ENCODE measurements at regions not wholly inside any gene's neighbourhood (a gene's known extent, or its start where the extent isn't known, plus 50 kb on each side); places are given as distances from the start of the nearest gene placed in this dataset.
"Not testable (repeated sequence)": the region's sequence is repeated elsewhere in the genome, so short reads cannot be mapped to it uniquely, and the experiment has no call there.

DNA sequence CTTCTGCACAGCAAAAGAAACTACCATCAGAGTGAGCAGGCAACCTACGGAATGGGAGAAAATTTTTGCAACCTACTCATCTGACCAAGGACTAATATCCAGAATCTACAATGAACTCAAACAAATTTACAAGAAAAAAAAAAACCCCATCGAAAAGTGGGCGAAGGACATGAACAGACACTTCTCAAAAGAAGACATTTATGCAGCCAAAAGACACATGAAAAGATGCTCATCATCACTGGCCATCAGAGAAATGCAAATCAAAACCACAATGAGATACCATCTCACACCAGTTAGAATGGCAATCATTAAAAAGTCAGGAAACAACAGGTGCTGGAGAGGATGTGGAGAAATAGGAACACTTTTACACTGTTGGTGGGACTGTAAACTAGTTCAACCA is 164.6 kb downstream of the AHSP start:
- H3K4me3 ChIP-seq (ENCODE audit: low read depth in 2 of 2, low read length in 1 of 2); H3K9ac ChIP-seq; POLR2A ChIA-PET; CTCF ChIA-PET; H2AFZ ChIP-seq (ENCODE audit: low read depth); H3K4me1 ChIP-seq (ENCODE audit: control insufficient read depth in 1 of 2, insufficient read depth in 2 of 2, low read depth in 1 of 2, low read length in 1 of 2); H3K9me2 ChIP-seq; DNase-seq; H3K79me2 ChIP-seq (ENCODE audit: insufficient read depth); H4K20me1 ChIP-seq (ENCODE audit: insufficient read depth); H3K9me3 ChIP-seq; H3K4me2 ChIP-seq; H3F3A ChIP-seq (replicated peaks; ENCODE audit: insufficient read depth); H3K27me3 ChIP-seq (ENCODE audit: insufficient read depth); H3K36me3 ChIP-seq (replicated peaks in 1 of 2; ENCODE audit: control insufficient read depth in 1 of 2, insufficient read depth in 2 of 2, low read length in 1 of 2); H3K27ac ChIP-seq (ENCODE audit: low read depth in 2 of 2, low read length in 1 of 2): not testable (repeated sequence)
- 2% methylated on average over 3 of the region's 3 CpGs for WGBS (ENCODE audit: low lambda C conversion rate)

DNA sequence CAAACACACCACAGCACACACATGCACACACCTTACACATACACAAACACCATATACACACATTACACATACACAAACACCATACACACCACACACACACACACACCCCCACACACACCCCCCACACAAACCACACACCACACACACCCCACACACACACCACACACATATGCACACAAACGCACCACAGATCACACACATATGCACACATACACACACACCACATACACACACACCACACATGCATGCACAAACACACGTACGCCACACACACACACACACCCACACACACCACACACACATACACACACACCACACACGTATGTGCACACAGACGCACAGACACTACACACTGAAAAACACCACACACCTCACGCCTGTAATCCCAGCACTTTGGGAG is 166.0 kb downstream of the AHSP start:
- POLR2A ChIA-PET = no interaction called here
- DNase-seq = no peak
- no peak overlapping the region for H3K9ac ChIP-seq
- no peaks in the 10 kb centered on the region for H3K79me2 ChIP-seq (ENCODE audit: insufficient read depth)
- 69% methylated on average over 6 of the region's 6 CpGs for WGBS (ENCODE audit: low lambda C conversion rate)
- H3K36me3 ChIP-seq (replicated peaks in 1 of 2; ENCODE audit: control insufficient read depth in 1 of 2, insufficient read depth in 2 of 2, low read length in 1 of 2) = no peaks in the 10 kb centered on the region
- no peaks in the 10 kb centered on the region for H3F3A ChIP-seq (replicated peaks; ENCODE audit: insufficient read depth)
- H3K27me3 ChIP-seq (ENCODE audit: insufficient read depth) = no peaks in the 10 kb centered on the region
- H4K20me1 ChIP-seq (ENCODE audit: insufficient read depth) = no peaks in the 10 kb centered on the region
- H2AFZ ChIP-seq (ENCODE audit: low read depth) = no peak overlapping the region
- H3K9me3 ChIP-seq = no peaks in the 10 kb centered on the region
- no peak overlapping the region for H3K27ac ChIP-seq (ENCODE audit: low read depth in 2 of 2, low read length in 1 of 2)
- CTCF ChIA-PET = no interaction called here
- H3K4me1 ChIP-seq (ENCODE audit: control insufficient read depth in 1 of 2, insufficient read depth in 2 of 2, low read depth in 1 of 2, low read length in 1 of 2) = no peaks in the 10 kb centered on the region
- TF ChIP-seq TEAD4 (IDR thresholded peaks at IDR 0.05; ENCODE audit: borderline replicate concordance, insufficient read depth) (no peak), USF1 (IDR thresholded peaks at IDR 0.05; ENCODE audit: borderline replicate concordance, low read depth) (no peak), RAD21 (IDR thresholded peaks at IDR 0.05; ENCODE audit: low read length) (no peak), MXI1 (IDR thresholded peaks at IDR 0.05; ENCODE audit: low read depth, low read length) (no peak), TAF1 (IDR thresholded peaks at IDR 0.05; ENCODE audit: borderline replicate concordance, low read depth, low read length) (no peak), FOXM1 (IDR thresholded peaks at IDR 0.05; ENCODE audit: low read depth) (no peak), FOSL2 (IDR thresholded peaks at IDR 0.05; ENCODE audit: borderline replicate concordance, low read depth) (no peak), ELF1 (IDR thresholded peaks at IDR 0.05) (no peak), POLR2AphosphoS5 (IDR thresholded peaks at IDR 0.05; ENCODE audit: low read depth, low read length) (no peak), TCF12 (IDR thresholded peaks at IDR 0.05) (no peak)
- H3K9me2 ChIP-seq = no peaks in the 10 kb centered on the region
- H3K4me3 ChIP-seq (ENCODE audit: low read depth in 2 of 2, low read length in 1 of 2) = no peak overlapping the region
- H3K4me2 ChIP-seq = no peak overlapping the region

DNA sequence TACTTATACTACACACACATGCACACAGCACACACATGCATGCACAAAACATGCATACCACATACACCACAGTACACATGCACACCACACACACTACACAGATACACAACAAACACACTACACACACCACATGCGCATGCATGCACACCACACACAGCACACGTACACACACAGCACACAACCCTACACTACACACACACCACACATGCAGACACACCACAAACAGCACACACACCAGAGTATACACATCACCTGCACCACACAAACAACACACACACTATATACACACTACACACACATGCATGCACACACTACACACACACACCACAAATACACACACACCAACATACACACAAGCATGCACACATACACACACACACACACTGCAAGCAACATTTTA is 166.8 kb downstream of the AHSP start:
- CTCF ChIA-PET = no interaction called here

More for the DNA sequence above, 166.8 kb downstream of the AHSP start:
- H2AFZ ChIP-seq (ENCODE audit: low read depth) = no peak overlapping the region
- no peak overlapping the region for H3K4me2 ChIP-seq
- no peaks in the 10 kb centered on the region for H3K27me3 ChIP-seq (ENCODE audit: insufficient read depth)
- no peak for DNase-seq
- POLR2A ChIA-PET = no interaction called here
- H3F3A ChIP-seq (replicated peaks; ENCODE audit: insufficient read depth) = no peaks in the 10 kb centered on the region
- H3K4me1 ChIP-seq (ENCODE audit: control insufficient read depth in 1 of 2, insufficient read depth in 2 of 2, low read depth in 1 of 2, low read length in 1 of 2) = no peaks in the 10 kb centered on the region
- TF ChIP-seq GABPA (IDR thresholded peaks at IDR 0.05; ENCODE audit: low read depth) = no peak
- TF ChIP-seq SMC3 (IDR thresholded peaks at IDR 0.05; ENCODE audit: low read depth, low read length) = no peak
- no peak for TF ChIP-seq SIN3A (IDR thresholded peaks at IDR 0.05; ENCODE audit: borderline replicate concordance, low read depth, low read length)
- no peak for TF ChIP-seq NRF1 (IDR thresholded peaks at IDR 0.05; ENCODE audit: low read depth, low read length)
- TF ChIP-seq USF1 (IDR thresholded peaks at IDR 0.05; ENCODE audit: borderline replicate concordance, low read depth) = no peak
- TF ChIP-seq IRF3 (IDR thresholded peaks at IDR 0.05; ENCODE audit: low read depth, low read length) = no peak
- no peak for TF ChIP-seq EP300 (IDR thresholded peaks at IDR 0.05; ENCODE audit: borderline replicate concordance in 1 of 2, low read depth in 1 of 2, low read length in 1 of 2)
- TF ChIP-seq FOXJ3 (CRISPR knock-in tag; IDR thresholded peaks at IDR 0.05) = no peak
- no peaks in the 10 kb centered on the region for H3K9me2 ChIP-seq
- no peaks in the 10 kb centered on the region for H3K36me3 ChIP-seq (replicated peaks in 1 of 2; ENCODE audit: control insufficient read depth in 1 of 2, insufficient read depth in 2 of 2, low read length in 1 of 2)
- H4K20me1 ChIP-seq (ENCODE audit: insufficient read depth) = no peaks in the 10 kb centered on the region
- H3K27ac ChIP-seq (ENCODE audit: low read depth in 2 of 2, low read length in 1 of 2) = no peak overlapping the region
- H3K79me2 ChIP-seq (ENCODE audit: insufficient read depth) = no peaks in the 10 kb centered on the region
- no peak overlapping the region for H3K9ac ChIP-seq
- H3K9me3 ChIP-seq = no peaks in the 10 kb centered on the region
- H3K4me3 ChIP-seq (ENCODE audit: low read depth in 2 of 2, low read length in 1 of 2) = no peak overlapping the region
- 55% methylated on average over 2 of the region's 2 CpGs for WGBS (ENCODE audit: low lambda C conversion rate)
